GM19238 (cell line): ENCODE measurements at regions not wholly inside any gene's neighbourhood (a gene's known extent, or its start where the extent isn't known, plus 50 kb on each side); places are given as distances from the start of the nearest gene placed in this dataset.
"Not testable (repeated sequence)": the region's sequence is repeated elsewhere in the genome, so short reads cannot be mapped to it uniquely, and the experiment has no call there.

Source experiments
- DNase-seq: peaks from one replicate; pipeline ENCODE4 v3.0.0; 2011; ENCODE audit warnings: low spot score; ENCODE audit not compliant: insufficient read length

GRCh38 chr21:16116069-16116468 lies 386.3 kb downstream of the USP25 start:
- DNase-seq = no peak

GRCh38 chr21:16116798-16117197 lies 387.0 kb downstream of the USP25 start:
- no peak for DNase-seq

- no peak for DNase-seq
These were observed 387.5 kb downstream of the USP25 start for GRCh38 chr21:16117331-16117730.

- DNase-seq = no peak
These were observed 388.2 kb downstream of the USP25 start for GRCh38 chr21:16117851-16118590.

GRCh38 chr21:16124378-16125138 lies 394.8 kb downstream of the USP25 start:
- DNase-seq = no peak

- no peak for DNase-seq
These were observed 395.5 kb downstream of the USP25 start for GRCh38 chr21:16125274-16125673.

GRCh38 chr21:16132453-16132852 lies 402.7 kb downstream of the USP25 start:
- not testable (repeated sequence) for DNase-seq

- DNase-seq = no peak
These were observed 403.5 kb downstream of the USP25 start for GRCh38 chr21:16133248-16133647.

GRCh38 chr21:16134134-16134533 lies 404.4 kb downstream of the USP25 start:
- DNase-seq = no peak

- DNase-seq = no peak
These were observed 407.3 kb downstream of the USP25 start for GRCh38 chr21:16137106-16137505.

- DNase-seq = no peak
These were observed 415.3 kb downstream of the USP25 start for GRCh38 chr21:16145052-16145451.

GRCh38 chr21:16145479-16145878 lies 415.7 kb downstream of the USP25 start:
- DNase-seq = no peak

GRCh38 chr21:16154321-16154720 lies 424.5 kb downstream of the USP25 start:
- DNase-seq = no peak

GRCh38 chr21:16154951-16155635 lies 425.3 kb downstream of the USP25 start:
- DNase-seq = no peak

- no peak for DNase-seq
These were observed 427.2 kb downstream of the USP25 start for GRCh38 chr21:16156841-16157489.

- DNase-seq = no peak
These were observed 429.6 kb downstream of the USP25 start for GRCh38 chr21:16159213-16159970.

GRCh38 chr21:16159971-16160350 lies 430.2 kb downstream of the USP25 start:
- no peak for DNase-seq

GRCh38 chr21:16162953-16163352 lies 433.2 kb downstream of the USP25 start:
- DNase-seq = no peak

- DNase-seq = no peak
These were observed 439.3 kb downstream of the USP25 start for GRCh38 chr21:16169102-16169511.

GRCh38 chr21:16169779-16170178 lies 440.0 kb downstream of the USP25 start:
- DNase-seq = no peak

- no peak for DNase-seq
These were observed 446.8 kb downstream of the USP25 start for GRCh38 chr21:16176570-16176969.
